Glutamatergic neuron (in vitro differentiated cells): ENCODE measurements at regions not wholly inside any gene's neighbourhood (a gene's known extent, or its start where the extent isn't known, plus 50 kb on each side); places are given as distances from the start of the nearest gene placed in this dataset.

Source experiments
- DNase-seq: peaks from one replicate; pipeline ENCODE4 v3.0.0; 2022
- H3K27ac Mint-ChIP-seq: one replicate; pipeline ENCODE4 v1.8.0; 2020; ENCODE audit warnings: mild to moderate bottlenecking, mixed read lengths, inconsistent platforms; ENCODE audit not compliant: unreplicated experiment
- H3K27me3 Mint-ChIP-seq: one replicate; pipeline ENCODE4 v1.8.0; 2020; ENCODE audit warnings: mild to moderate bottlenecking, moderate library complexity, mixed read lengths, inconsistent platforms; ENCODE audit not compliant: unreplicated experiment
- H3K36me3 Mint-ChIP-seq: one replicate; pipeline ENCODE4 v1.8.0; 2020; ENCODE audit warnings: mild to moderate bottlenecking, mixed read lengths, inconsistent platforms; ENCODE audit not compliant: unreplicated experiment
- H3K4me1 Mint-ChIP-seq: one replicate; pipeline ENCODE4 v1.8.0; 2020; ENCODE audit warnings: mild to moderate bottlenecking, low read depth, mixed read lengths, inconsistent platforms; ENCODE audit not compliant: unreplicated experiment
- H3K4me3 Mint-ChIP-seq: one replicate; pipeline ENCODE4 v1.8.0; 2020; ENCODE audit warnings: mild to moderate bottlenecking, mixed read lengths, inconsistent platforms; ENCODE audit not compliant: unreplicated experiment
- H3K9me3 Mint-ChIP-seq: one replicate; pipeline ENCODE4 v1.8.0; 2020; ENCODE audit warnings: mild to moderate bottlenecking, moderate library complexity, mixed read lengths, inconsistent platforms; ENCODE audit not compliant: unreplicated experiment
- TF ChIP-seq, protein P1 (sequence below): fragments of 200-600 bp; sonication (generic); IDR thresholded peaks from one replicate; pipeline ENCODE4 v1.5.0; 2021; ENCODE audit not compliant: partially characterized antibody, unreplicated experiment

DNA sequence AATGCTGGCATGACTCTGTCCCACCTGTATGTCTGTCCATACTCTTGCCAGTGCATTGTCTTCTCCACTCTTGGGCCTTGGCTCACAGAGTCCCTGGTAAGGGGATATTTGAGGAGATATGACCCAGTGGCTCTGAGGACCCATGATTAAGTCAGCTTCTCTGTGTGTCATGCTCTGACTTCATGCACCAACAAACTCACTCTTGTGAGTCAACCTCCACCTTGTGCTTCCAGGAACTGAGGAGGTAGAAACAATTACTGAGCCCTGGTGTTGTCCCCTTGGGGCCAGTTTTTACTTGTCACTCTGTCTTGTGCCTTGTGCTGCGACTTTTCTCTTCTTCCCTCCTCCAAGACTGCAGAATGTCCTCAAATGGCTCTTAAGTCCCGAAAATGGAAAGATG, 127.1 kb downstream of the ABHD5 start:
- peaks cover 2% of the 10 kb centered on the region for H3K9me3 Mint-ChIP-seq
- H3K36me3 Mint-ChIP-seq = peaks cover 8% of the 10 kb centered on the region
- TF ChIP-seq, protein P1, sequence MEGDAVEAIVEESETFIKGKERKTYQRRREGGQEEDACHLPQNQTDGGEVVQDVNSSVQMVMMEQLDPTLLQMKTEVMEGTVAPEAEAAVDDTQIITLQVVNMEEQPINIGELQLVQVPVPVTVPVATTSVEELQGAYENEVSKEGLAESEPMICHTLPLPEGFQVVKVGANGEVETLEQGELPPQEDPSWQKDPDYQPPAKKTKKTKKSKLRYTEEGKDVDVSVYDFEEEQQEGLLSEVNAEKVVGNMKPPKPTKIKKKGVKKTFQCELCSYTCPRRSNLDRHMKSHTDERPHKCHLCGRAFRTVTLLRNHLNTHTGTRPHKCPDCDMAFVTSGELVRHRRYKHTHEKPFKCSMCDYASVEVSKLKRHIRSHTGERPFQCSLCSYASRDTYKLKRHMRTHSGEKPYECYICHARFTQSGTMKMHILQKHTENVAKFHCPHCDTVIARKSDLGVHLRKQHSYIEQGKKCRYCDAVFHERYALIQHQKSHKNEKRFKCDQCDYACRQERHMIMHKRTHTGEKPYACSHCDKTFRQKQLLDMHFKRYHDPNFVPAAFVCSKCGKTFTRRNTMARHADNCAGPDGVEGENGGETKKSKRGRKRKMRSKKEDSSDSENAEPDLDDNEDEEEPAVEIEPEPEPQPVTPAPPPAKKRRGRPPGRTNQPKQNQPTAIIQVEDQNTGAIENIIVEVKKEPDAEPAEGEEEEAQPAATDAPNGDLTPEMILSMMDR = no peak
- no peak overlapping the region for H3K4me3 Mint-ChIP-seq
- H3K27me3 Mint-ChIP-seq = peaks cover 2% of the 10 kb centered on the region
- H3K4me1 Mint-ChIP-seq = no peaks in the 10 kb centered on the region
- H3K27ac Mint-ChIP-seq = no peak overlapping the region
- DNase-seq = no peak

DNA sequence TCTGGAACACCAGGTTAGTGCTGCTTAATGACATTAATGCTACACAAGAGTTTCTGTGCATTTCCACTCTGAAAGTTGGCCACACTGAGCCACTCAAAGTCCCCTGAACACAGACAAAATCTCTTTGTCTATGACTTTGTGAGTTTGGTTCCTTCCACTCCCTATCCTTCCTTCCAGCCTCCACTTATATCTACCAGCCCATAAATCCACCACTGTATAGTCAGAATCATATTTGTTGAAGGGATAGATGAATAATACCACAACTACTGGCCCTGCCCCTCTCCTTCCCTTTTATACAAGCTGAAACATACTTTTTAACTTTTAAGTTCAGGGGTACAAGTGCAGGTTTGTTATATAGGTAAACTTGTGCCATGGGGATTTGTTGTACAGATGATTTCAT, 127.5 kb downstream of the ABHD5 start:
- TF ChIP-seq, protein P1 = no peak
- peaks cover 4% of the 10 kb centered on the region for H3K36me3 Mint-ChIP-seq
- peaks cover 2% of the 10 kb centered on the region for H3K9me3 Mint-ChIP-seq
- no peak overlapping the region for H3K27ac Mint-ChIP-seq
- no peaks in the 10 kb centered on the region for H3K4me1 Mint-ChIP-seq
- DNase-seq = no peak
- no peak overlapping the region for H3K4me3 Mint-ChIP-seq
- peaks cover 2% of the 10 kb centered on the region for H3K27me3 Mint-ChIP-seq

DNA sequence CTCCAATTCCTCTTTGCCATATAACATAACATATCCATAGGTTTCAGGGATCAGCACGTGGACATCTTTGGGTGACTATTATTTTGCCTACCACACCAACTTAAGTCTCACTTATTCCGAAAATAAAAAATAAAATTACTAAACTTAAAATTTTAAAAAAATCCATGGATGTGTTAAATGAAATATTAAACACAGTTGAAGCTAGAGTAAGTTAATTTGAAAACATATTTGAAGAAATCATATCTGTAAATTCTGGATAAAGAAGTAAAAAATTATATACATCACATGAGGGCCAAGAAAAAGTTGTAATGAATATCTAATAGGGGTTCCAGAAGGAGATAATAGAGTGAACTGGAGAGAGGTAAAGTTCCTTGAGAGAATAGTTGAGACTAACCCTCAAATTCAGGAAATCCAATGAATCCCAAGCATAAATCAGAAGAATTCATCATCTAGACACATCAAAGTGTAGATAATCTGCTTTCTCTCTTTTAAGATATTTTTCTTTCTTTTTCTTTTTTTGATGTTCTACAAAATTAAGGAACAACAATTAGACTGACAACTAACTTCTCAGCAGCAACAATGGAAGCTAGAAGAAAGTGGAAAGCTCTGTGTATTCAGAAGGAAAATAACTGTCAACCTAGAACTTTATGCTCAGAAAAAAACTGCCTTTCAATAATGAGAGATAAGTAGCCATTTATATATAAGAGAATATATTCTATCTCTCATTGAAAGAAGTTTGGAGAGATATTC, 147.4 kb downstream of the ABHD5 start:
- Mint-ChIP-seq H3K4me1 (no peaks in the 10 kb centered on the region), H3K9me3 (peaks cover 6% of the 10 kb centered on the region), H3K4me3 (no peak overlapping the region), H3K27me3 (peaks cover 4% of the 10 kb centered on the region), H3K36me3 (peaks cover 13% of the 10 kb centered on the region), H3K27ac (no peak overlapping the region)
- TF ChIP-seq, protein P1 = no peak
- no peak for DNase-seq

DNA sequence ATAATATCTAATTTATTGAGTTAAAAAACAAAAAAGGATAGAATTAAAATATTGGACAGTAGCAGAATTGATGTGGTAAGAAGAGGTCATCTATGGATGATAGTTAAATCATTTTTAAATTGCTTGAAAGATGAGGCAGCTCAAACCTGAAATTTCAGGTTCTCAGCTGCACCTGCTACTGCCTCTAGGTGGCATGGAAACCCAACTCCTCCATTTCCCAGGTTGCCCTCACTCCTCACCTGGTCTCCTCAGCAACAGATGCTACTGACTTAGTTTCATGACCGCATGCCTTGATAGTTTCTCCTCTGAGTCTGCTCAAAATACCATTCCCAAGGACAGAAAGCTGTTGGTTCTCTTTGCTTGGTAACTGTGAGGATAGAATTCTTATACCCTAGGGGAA, 148.1 kb downstream of the ABHD5 start:
- TF ChIP-seq, protein P1 = no peak
- Mint-ChIP-seq H3K27me3 (peaks cover 4% of the 10 kb centered on the region), H3K4me3 (no peak overlapping the region), H3K9me3 (peaks cover 6% of the 10 kb centered on the region), H3K27ac (no peak overlapping the region), H3K36me3 (peaks cover 13% of the 10 kb centered on the region), H3K4me1 (no peaks in the 10 kb centered on the region)
- no peak for DNase-seq

DNA sequence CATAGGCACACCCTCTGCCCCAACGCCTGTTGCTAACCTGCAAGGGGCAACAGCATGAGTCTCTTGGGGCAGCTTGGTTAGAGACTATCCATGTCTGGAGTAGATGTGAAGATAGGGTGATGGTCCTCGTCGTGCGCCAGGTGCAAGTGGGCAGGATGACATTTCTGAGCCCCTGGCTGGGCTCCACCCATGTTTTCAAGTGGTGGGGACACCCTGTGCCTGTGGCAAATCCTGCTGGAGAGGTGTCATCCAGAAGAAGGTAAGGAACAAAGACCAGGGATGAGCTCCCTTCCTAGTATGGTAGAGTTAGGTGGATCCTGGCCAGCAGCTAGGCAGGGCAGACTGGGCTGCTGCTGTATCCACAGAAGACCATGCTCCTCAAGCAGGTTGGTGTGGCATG, 152.6 kb downstream of the ABHD5 start:
- Mint-ChIP-seq H3K27ac (no peak overlapping the region), H3K4me3 (no peak overlapping the region), H3K36me3 (peaks cover 21% of the 10 kb centered on the region), H3K9me3 (peaks cover 8% of the 10 kb centered on the region), H3K4me1 (no peaks in the 10 kb centered on the region), H3K27me3 (peaks cover 2% of the 10 kb centered on the region)
- DNase-seq = no peak
- TF ChIP-seq, protein P1 = no peak
